ENCODE measurements at regions not wholly inside any gene's neighbourhood (a gene's known extent, or its start where the extent isn't known, plus 50 kb on each side); places are given as distances from the start of the nearest gene placed in this dataset.

- peaks cover 13% of the 10 kb centered on the region for H3K27me3 Mint-ChIP-seq
- no peak overlapping the region for H3K27ac Mint-ChIP-seq
- WGBS (ENCODE audit: insufficient coverage): 84% methylated on average over 6 of the region's 12 CpGs
- no peaks in the 10 kb centered on the region for H3K4me1 Mint-ChIP-seq
- no peak for ATAC-seq (ENCODE audit: low read depth)
- Histone ChIP-seq H3K27ac (ENCODE audit: low read length in 2 of 2) (no peak overlapping the region), H3K79me2 (ENCODE audit: control insufficient read depth, insufficient read depth, low read length) (no peaks in the 10 kb centered on the region), H3K4me1 (ENCODE audit: control insufficient read depth in 2 of 2, insufficient read depth in 2 of 2, low read length in 2 of 2) (no peaks in the 10 kb centered on the region), H3K4me3 (ENCODE audit: control extremely low read depth in 1 of 5, extremely low read depth in 1 of 5, insufficient read depth in 1 of 5, low read depth in 2 of 5, low read length in 4 of 5) (no peak overlapping the region), H4K20me1 (ENCODE audit: control insufficient read depth, insufficient read depth, low read length, poor library complexity, severe bottlenecking) (no peaks in the 10 kb centered on the region), H3K9ac (ENCODE audit: low read length) (no peak overlapping the region), H3K36me3 (replicated peaks in 1 of 2; ENCODE audit: control extremely low read depth in 1 of 2, control insufficient read depth in 1 of 2, extremely low read depth in 1 of 2, insufficient read depth in 2 of 2, low read length in 1 of 2) (no peaks in the 10 kb centered on the region), H2AFZ (ENCODE audit: insufficient read depth, low read depth, low read length, poor library complexity, severe bottlenecking) (no peak overlapping the region), H3K27me3 (replicated peaks in 1 of 4; ENCODE audit: control extremely low read depth in 1 of 4, control insufficient read depth in 3 of 4, insufficient read depth in 4 of 4, low read length in 3 of 4) (peaks cover 0 to 3% (median 0%) of the 10 kb centered on the region in 4 experiments), H3K9me3 (ENCODE audit: control extremely low read depth in 1 of 3, control insufficient read depth in 2 of 3, insufficient read depth in 1 of 3, low read length in 2 of 3) (peaks cover 0 to 3% (median 0%) of the 10 kb centered on the region in 3 donors), H3K4me2 (replicated peaks; ENCODE audit: low read depth, low read length, poor library complexity, severe bottlenecking) (no peak overlapping the region)
- ChIA-PET CTCF (no interaction called here), POLR2A (no interaction called here)
- intact Hi-C loops (cut with micrococcal nuclease): no loop called here
- H3K9me3 Mint-ChIP-seq (ENCODE audit: insufficient read depth): no peaks in the 10 kb centered on the region
- TF ChIP-seq EZH2 (IDR thresholded peaks at IDR 0.05; ENCODE audit: borderline replicate concordance, insufficient read depth, low read depth, low read length, poor library complexity, severe bottlenecking): no peak
- TF ChIP-seq, protein P1, sequence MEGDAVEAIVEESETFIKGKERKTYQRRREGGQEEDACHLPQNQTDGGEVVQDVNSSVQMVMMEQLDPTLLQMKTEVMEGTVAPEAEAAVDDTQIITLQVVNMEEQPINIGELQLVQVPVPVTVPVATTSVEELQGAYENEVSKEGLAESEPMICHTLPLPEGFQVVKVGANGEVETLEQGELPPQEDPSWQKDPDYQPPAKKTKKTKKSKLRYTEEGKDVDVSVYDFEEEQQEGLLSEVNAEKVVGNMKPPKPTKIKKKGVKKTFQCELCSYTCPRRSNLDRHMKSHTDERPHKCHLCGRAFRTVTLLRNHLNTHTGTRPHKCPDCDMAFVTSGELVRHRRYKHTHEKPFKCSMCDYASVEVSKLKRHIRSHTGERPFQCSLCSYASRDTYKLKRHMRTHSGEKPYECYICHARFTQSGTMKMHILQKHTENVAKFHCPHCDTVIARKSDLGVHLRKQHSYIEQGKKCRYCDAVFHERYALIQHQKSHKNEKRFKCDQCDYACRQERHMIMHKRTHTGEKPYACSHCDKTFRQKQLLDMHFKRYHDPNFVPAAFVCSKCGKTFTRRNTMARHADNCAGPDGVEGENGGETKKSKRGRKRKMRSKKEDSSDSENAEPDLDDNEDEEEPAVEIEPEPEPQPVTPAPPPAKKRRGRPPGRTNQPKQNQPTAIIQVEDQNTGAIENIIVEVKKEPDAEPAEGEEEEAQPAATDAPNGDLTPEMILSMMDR (IDR thresholded peaks at IDR 0.05): no peak
- H3K4me3 Mint-ChIP-seq: no peak overlapping the region
- DNase-seq: no peak
These were observed 215.6 kb upstream of the TNP1 start for GRCh38 chr2:217075268-217076057.

- Histone ChIP-seq H4K20me1 (ENCODE audit: control insufficient read depth, insufficient read depth, low read length, poor library complexity, severe bottlenecking) (no peaks in the 10 kb centered on the region), H2AFZ (ENCODE audit: insufficient read depth, low read depth, low read length, poor library complexity, severe bottlenecking) (no peak overlapping the region), H3K79me2 (ENCODE audit: control insufficient read depth, insufficient read depth, low read length) (no peaks in the 10 kb centered on the region), H3K4me3 (ENCODE audit: control extremely low read depth in 1 of 5, extremely low read depth in 1 of 5, insufficient read depth in 1 of 5, low read depth in 2 of 5, low read length in 4 of 5) (no peak overlapping the region), H3K36me3 (replicated peaks in 1 of 2; ENCODE audit: control extremely low read depth in 1 of 2, control insufficient read depth in 1 of 2, extremely low read depth in 1 of 2, insufficient read depth in 2 of 2, low read length in 1 of 2) (no peaks in the 10 kb centered on the region), H3K4me2 (replicated peaks; ENCODE audit: low read depth, low read length, poor library complexity, severe bottlenecking) (no peak overlapping the region), H3K4me1 (ENCODE audit: control insufficient read depth in 2 of 2, insufficient read depth in 2 of 2, low read length in 2 of 2) (no peaks in the 10 kb centered on the region), H3K27ac (ENCODE audit: low read length in 2 of 2) (no peak overlapping the region), H3K9me3 (ENCODE audit: control extremely low read depth in 1 of 3, control insufficient read depth in 2 of 3, insufficient read depth in 1 of 3, low read length in 2 of 3) (peaks cover 0 to 5% (median 0%) of the 10 kb centered on the region in 3 donors), H3K27me3 (replicated peaks in 1 of 4; ENCODE audit: control extremely low read depth in 1 of 4, control insufficient read depth in 3 of 4, insufficient read depth in 4 of 4, low read length in 3 of 4) (peaks cover 0 to 3% (median 0%) of the 10 kb centered on the region in 4 experiments), H3K9ac (ENCODE audit: low read length) (no peak overlapping the region)
- WGBS (ENCODE audit: insufficient coverage): 88% methylated on average over 4 of the region's 6 CpGs
- H3K4me1 Mint-ChIP-seq: no peaks in the 10 kb centered on the region
- no peak for TF ChIP-seq EZH2 (IDR thresholded peaks at IDR 0.05; ENCODE audit: borderline replicate concordance, insufficient read depth, low read depth, low read length, poor library complexity, severe bottlenecking)
- TF ChIP-seq, protein P1 (IDR thresholded peaks at IDR 0.05): no peak
- no peak overlapping the region for H3K27ac Mint-ChIP-seq
- H3K9me3 Mint-ChIP-seq (ENCODE audit: insufficient read depth): no peaks in the 10 kb centered on the region
- H3K4me3 Mint-ChIP-seq: no peak overlapping the region
- ChIA-PET POLR2A (no interaction called here), CTCF (no interaction called here)
- intact Hi-C loops (cut with micrococcal nuclease): no loop called here
- ATAC-seq (ENCODE audit: low read depth) (no peak), DNase-seq (no peak)
- peaks cover 13% of the 10 kb centered on the region for H3K27me3 Mint-ChIP-seq
These were observed 214.9 kb upstream of the TNP1 start for GRCh38 chr2:217074576-217075255.
